ENCODE measurements at regions not wholly inside any gene's neighbourhood (a gene's known extent, or its start where the extent isn't known, plus 50 kb on each side); places are given as distances from the start of the nearest gene placed in this dataset.
"Not testable (repeated sequence)": the region's sequence is repeated elsewhere in the genome, so short reads cannot be mapped to it uniquely, and the experiment has no call there.

DNA sequence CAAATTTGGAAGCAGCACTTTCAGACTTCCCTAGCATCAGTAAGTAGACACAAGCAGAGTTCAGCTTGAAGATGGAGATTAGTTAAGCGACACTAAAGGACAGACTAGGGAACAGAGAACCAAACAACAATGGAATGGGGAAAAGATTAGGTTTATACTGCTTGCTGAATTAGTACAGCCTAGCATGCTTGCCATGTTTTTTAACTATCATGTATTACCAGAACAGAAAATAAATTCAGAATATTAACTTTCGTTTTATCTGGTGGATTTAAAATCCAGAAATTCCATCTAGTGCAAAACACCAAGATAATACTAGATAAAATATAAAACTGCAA is 451.5 kb upstream of the SLC10A2 start:
- DNase-seq (ENCODE audit: low read depth): no peak

DNA sequence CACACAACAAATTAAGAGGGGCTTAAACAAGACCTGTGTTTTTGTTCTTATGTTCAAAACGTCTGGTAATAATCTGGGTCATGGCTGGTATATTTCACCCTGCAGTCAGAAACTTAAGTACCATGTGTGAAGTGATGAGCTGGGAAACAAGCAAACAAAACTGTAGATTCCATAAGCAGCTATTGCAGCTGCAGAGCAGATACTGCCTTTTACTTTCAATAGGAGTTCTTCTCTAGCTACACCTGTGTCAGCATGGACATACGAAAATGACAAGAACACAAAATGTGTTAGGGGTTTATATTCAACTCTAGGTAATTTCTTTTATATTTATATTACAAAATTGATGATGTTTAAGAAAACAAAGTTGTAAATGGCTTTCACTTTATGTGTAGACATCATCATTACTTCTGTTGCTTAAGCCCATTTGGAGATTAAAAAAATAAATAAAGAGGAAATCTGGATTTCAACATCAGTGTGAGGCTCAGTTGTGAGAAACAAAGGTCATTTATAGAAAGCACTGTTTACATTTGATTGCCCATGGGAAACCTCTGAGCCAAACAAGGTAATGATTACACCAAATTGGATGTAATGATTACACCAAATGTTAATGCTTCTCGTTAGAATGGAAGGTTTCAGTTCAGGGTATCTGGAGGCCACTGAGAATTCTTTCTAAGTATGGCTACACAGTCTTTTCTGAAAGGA is 451.0 kb upstream of the SLC10A2 start:
- no peak for DNase-seq (ENCODE audit: low read depth)

DNA sequence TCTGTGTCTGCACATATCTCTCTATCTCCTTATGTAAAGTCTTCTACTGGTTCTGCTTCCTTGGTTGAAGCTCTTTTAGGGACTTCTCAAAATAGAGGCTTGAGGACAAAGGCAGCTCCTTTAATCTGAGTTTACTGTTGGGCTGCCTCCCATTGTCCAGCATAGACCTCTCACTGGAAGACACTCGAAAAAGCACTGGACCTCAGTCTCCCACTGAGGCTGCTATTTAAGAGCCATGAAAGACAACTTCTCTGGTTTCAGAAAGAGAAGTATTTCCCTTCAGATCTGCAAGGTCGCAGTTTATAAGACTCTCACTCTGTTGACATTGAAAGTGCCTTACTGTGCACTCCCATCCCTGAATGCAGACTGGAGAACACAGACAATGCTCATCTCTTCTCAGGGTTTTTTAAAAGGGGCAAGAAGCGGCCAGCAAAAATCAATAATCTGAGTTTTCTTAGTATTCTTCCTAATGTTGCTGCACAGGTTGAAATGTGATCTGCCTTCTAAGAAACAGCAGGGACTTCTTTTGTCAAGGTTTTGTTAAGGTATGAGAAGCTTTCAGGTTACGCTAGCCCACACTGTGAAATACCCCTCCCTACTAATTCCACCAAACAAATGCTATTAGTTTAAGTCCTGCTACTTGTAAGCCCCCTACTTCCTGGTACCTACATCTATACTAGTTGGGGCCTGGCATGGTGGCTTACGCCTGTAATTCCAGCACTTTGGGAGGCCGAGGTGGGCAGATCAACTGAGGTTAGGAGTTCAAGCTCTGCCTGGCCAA is 450.0 kb upstream of the SLC10A2 start:
- no peak for DNase-seq (ENCODE audit: low read depth)

DNA sequence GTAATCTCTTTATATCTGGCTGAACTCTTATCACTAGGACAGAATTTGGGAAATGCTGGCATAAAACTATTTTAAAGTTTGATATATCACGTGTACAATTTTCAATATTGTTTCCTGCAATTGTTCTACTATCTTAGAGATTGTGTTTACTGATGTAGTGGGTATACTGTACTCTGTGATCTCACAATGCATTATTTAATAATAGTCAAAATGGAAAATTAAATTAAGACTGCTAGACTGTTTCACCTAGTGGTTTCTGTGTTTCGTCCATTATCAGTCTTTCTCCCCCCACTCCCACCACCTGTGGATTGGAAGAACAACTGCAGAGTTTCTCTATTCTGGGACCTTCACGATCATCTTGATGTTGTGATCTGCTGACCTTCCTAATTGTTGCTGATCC is 449.2 kb upstream of the SLC10A2 start:
- no peak for DNase-seq (ENCODE audit: low read depth)

DNA sequence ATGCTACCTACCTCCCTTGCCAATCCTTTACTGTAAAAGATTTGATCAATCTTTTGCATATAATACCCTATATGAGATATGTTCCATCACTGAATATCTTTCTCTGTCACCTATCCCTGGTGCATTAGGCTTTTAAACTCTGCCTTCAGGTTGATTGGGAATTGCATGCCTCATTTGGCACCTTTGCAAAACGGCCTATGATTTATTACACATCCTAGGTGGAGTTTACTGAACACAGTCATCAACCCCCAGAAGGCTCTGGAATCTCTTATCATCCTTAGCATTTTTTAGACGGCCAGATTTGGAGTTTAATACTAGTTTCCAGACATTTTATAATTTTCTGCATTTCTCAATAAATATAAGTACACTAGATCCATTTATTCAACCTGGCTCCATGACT is 448.4 kb upstream of the SLC10A2 start:
- no peak for DNase-seq (ENCODE audit: low read depth)

DNA sequence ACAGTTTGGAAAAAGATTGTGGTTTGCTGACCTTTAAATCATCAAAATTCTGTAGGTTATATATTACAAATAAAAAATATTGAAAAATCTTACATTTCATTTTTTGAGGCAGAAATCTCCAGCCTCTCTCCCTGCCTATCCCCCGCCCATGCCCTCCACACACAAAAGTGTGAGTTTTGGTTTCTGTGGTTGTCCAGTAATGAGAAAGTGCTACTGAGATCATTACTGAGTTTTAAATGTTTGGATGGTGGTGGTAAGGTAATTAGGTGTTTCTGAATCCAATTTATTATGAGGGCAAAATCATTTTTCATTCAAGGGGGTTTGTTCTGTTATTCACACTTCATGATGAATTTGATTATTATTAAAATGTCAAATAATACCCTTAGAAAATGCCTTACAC is 448.0 kb upstream of the SLC10A2 start:
- DNase-seq (ENCODE audit: low read depth): no peak

DNA sequence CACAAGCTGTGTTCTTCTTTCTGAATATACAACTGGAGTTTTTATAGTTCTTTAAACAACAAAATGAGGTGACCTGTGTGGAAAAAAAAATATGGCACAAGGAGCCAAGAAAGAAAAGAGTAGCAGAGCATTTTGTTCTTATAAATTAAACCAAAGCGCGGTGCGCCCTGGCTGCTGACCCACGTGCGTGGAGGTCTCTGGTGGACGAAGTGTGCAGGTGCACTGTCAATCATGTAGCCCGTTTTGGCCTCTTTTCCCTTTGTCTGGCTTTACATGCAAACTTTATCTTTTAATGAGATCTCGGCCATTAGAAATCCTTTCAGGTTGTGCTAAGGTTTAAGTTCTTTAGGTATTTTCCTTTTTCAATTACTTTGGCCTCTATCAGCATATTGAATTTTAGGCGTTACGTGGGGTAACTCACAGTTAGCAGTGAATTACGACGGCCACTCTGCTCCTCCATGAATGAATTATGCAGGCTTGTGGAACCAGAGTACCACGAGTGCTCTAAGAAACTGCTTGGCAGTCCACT is 443.9 kb upstream of the SLC10A2 start:
- DNase-seq (ENCODE audit: low read depth): no peak

DNA sequence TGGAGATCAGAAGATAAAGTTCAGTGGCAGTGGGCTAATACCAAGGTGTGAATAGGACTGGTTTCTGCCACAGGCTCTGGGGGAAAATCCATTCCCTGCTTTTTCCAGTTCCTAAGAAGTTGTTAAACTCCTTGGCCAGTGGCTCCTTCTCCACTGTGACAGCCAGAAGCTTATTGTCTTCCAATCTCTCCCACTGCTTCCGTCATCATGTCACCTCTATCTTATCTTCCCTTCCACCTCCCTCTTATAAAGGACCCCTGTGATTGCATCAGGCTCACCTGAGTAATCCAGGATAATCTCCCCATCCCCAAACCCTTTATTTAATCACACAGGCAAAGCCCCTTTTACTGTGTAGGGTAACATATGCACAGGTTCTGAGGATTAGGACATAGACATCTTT is 431.2 kb upstream of the SLC10A2 start:
- DNase-seq (ENCODE audit: low read depth): no peak

DNA sequence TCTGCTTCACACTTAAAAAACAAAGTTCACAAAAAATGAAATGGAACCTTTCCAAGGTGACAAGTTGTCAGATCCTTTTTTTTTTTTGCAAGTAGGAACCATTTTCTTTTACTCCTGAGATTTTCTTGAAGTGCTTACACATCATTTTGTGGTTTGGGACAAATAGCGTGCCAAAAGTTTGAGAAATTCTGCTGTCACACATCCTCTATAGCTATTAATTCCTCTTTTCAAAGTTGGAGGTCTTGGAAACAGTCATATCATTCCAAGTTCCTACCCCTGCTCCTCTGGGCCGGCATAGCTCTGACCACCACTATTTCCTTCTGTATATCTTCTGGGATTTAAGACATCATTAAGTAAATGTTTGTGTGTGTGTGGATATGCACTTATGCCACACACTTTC is 421.6 kb upstream of the SLC10A2 start:
- DNase-seq (ENCODE audit: low read depth): no peak

DNA sequence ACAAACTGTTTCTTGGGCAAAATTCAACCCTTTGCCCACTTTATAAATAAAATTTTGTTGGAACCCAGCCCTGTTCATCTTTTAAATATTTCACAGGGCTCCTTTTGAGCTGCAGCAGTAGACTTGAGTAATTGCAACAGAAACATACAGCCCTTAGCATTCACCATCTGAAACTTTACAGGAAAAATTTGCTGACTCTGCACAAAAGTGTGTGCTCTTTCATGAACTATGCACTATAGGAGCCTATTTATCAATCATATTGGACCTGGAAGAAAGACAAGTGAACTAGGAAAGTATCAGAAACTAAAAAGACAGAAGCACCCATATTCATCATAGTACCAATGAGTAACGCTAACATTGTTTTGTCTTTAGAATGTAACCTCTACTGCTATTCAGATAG is 406.9 kb upstream of the SLC10A2 start:
- no peak for DNase-seq (ENCODE audit: low read depth)

DNA sequence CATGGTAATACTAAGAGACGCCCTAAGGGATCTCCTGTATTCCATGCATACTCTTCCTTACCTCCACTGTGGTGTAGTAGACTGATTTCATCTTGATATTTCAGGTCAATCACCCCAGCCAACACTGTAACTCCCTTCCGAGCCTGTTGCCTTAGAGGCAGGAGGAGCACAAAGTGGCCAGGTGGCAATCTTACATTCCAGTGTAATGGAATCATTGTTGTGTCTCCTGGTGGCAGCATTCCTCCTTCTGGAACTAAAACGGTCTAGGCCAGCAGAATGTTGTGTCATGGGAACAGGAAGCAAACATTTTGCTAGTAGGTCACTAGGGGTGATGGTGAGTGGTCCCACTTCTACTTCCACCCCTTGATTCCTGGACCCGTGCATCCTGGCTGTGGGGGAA is 405.7 kb upstream of the SLC10A2 start:
- DNase-seq (ENCODE audit: low read depth): no peak

DNA sequence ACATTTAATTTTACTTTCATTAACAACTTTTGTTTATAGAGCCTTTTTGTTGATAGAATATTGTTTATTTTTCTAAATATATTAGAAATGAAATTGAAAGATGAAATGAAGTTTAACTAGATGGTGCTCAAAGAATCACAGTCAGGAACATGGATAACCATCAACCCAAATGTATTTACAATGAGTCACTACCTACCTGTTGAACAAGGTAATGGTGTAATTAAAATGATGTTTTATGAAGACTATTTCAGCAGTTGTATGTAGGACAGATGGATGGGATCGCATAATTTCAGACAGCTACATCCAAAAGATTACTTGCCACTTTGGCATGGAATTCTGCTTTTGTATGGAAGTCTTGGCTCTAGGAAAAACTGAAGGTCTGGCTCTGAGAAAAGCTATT is 403.6 kb upstream of the SLC10A2 start:
- DNase-seq (ENCODE audit: low read depth): no peak

DNA sequence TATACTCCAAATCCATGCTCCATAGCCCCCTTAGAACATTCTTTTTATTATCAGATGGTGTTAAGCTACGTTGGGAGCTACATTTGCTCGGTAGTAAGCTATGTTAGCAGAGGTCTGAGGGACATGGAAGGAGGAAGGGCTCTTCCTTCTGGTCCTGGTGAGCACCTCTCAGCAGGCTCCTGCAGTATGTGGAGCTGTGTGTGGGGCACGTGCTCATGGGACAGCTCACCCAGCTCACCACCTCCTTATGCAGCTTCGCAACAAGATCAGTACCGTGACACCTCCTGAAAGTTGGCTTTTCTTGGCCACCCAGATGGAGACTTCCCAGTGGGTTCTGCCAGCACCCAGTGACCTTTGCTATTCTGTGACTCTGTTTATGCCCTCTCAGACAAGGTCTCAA is 400.5 kb upstream of the SLC10A2 start:
- no peak for DNase-seq (ENCODE audit: low read depth)

DNA sequence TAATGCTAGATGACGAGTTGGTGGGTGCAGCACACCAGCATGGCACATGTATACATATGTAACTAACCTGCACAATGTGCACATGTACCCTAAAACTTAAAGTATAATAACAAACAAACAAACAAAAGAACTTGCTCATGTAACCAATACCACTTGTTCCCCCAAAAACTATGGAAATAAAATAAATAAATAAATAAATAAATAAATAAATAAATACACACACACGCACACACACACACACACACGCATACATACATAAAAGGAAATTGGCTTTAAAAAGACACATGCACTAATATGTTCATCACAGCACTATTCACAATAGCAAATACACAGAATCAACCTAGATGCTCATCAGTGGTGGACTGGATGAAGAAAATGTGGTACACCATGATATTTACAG is 394.0 kb upstream of the SLC10A2 start:
- not testable (repeated sequence) for DNase-seq (ENCODE audit: low read depth)

DNA sequence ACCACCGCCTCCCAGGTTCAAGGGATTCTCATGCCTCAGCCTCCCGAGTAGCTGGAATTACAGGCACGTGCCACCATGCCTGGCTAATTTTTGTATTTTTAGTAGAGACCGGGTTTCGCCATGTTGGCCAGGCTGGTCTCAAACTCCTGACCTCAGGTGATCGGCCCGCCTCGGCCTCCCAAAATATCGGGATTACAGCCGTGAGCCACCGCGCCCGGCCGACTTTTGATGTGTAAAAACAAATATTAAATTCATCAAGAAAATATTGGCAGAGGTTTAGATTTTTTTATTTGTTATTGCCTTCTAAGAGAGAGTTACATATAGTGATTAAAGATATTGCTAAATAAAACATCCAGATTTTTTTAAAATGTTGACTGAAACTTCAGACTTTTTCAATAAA is 390.8 kb upstream of the SLC10A2 start:
- DNase-seq (ENCODE audit: low read depth): not testable (repeated sequence)

DNA sequence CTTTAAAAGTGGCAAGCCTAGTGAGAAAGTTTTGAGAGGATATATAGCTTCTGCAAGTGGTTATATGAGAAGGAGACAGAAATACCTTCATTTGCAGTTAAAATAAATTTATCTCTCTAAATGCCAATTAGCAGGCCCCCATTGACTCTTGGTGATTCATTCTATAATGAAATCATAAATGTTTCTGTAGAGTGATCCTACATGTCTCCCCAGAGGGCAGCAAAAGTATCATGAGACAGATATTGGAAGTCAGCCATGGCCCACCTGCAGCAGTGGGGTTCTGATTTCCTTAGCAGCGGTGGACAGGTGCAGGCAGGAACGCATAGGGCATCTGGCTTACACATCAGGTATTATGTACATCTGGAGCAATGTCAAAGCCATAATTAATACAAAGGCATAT is 385.4 kb upstream of the SLC10A2 start:
- DNase-seq (ENCODE audit: low read depth): no peak

DNA sequence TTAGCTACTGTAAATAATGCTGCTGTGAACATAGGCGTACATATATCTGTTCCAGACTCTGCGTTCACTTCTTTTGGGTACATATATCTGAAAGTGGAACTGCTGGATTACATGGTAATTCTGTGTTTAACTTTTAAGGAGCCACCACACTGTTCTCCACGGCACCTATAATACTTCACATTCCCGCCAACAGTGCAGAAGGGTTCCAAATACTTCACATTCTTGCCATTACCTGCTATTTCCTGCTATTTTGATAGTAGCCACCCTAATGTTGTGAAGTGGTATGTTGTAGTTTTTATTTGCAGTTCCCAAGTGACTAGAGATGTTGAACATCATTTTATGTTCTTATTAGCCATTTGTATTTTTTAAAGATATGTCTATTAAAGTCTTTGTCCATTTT is 377.4 kb upstream of the SLC10A2 start:
- DNase-seq (ENCODE audit: low read depth): no peak

DNA sequence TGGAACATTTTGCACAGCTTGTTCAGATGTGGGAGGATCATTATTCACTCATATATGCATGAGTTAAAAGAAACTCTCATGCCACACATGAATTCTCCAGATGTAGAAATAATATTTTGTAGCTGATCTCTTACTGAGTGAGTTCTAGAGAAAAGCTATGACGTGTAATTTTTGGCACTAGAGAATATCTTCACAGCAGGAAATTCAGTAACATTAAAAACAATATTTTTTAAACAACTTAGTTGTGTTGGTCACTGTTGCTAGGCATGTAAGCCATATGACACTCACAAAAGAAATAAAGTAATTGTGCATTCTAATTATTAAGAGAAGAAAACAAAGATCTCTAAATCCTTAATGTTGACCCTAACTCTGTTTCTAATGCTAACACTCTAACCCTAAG is 371.4 kb upstream of the SLC10A2 start:
- DNase-seq (ENCODE audit: low read depth): no peak

DNA sequence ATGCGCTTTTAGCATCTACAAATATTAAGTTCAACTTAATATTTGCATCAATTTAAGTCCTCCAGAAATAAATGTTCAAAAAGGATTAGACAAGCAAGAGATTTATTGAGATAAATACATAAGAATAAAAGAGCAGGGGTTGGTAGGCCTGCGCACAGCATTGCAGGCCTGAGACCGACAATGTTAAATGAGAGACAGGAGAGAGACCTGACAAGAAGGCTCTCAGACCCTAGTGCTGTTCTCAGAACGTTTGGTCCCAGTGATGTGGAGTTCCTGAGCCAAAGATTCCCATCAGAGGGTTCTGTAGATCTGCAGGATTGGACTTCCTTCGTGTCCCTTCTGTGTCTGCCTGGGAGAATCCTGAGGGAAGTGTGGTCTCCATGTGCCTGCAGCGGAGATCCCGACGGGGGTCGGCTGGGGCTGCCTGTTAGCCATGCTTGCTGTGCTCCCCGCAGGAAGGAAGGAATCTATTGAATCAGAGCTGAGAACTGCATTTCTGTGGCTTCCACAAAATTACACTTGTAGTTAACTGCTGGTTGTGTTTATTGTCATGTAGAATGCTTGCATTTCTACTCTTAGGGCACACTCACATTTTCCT is 369.9 kb upstream of the SLC10A2 start:
- no peak for DNase-seq (ENCODE audit: low read depth)

DNA sequence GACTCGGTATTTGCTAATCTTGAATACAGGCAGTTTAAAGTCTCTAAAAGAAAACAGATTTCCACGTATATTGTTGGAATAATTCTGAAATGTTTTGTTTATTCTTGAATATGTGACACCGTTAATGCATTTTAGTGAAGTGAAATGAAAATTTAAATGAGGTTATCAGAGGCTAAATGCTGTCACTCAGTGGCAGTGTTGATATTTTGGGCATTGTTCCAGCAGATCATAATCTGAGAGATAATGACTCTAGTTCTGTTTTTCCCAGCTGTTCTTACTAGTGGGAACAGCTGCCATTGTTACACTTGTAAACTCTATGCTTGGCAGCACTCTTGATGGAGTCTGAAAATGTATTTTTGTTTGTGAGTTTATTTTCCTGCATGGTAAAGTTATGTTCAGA is 365.6 kb upstream of the SLC10A2 start:
- DNase-seq (ENCODE audit: low read depth): no peak

DNA sequence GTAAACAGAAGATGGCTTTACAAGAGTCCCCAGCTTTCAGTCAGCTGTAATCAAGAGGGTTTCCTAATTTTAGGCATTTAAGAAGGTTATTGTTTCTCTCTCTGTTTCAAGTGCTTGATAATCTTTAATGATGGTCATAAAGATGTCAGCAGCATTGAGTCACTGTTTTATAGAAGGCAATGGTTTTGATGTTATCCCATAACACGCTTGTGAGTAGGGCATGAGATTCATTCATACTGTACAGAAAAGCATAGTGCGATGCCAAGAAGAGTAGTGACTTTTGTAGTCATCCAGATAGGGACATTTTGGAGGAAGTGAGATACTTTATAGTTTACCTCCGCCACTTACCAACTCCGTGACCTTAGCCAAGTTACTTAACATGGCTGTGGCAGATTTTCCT is 364.2 kb upstream of the SLC10A2 start:
- DNase-seq (ENCODE audit: low read depth): no peak

DNA sequence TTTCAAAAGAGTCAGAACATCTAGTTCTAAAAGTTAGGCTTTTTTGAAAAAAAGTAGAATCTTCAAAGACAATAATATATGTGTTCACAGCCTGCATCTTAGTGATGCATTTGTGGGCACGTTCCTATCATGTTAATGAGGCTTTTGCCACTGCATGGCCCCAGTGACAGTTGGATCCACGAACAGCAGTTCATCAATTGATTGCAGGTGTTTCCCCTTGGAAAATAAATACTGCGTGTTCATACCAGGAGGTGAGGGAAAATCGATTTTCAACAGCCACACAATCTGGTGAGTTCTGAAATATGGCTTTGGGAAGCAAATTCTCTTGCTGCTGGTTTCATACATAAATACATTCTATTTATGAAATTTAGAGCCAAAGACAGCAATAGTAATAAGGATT is 343.8 kb upstream of the SLC10A2 start:
- no peak for DNase-seq (ENCODE audit: low read depth)

DNA sequence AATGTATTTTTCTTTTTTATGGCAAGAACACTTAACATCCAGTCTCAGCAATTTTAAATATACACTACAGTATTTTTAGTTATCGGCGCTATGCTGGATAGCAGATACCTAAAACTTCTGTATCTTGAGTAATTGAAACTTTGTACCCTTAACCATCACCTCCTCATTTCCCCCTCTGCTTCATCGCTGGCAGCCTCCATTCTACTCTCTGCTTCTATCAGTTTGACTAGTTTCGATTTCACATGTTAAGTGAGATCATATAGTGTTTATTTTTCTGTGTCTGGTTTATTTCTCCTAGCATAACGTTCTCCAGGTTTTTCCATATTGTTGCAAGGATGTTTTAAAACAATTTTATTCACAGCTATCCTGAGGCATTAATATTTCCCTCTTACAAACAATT is 340.8 kb upstream of the SLC10A2 start:
- no peak for DNase-seq (ENCODE audit: low read depth)

Measured in activated T-cell treated with anti-CD3 and anti-CD28 coated beads for 1 hour (primary cell).